GM21786 (cell line): ENCODE measurements at regions not wholly inside any gene's neighbourhood (a gene's known extent, or its start where the extent isn't known, plus 50 kb on each side); places are given as distances from the start of the nearest gene placed in this dataset.
"Not testable (repeated sequence)": the region's sequence is repeated elsewhere in the genome, so short reads cannot be mapped to it uniquely, and the experiment has no call there.

Experiments used
- ATAC-seq: cut with Tn5 transposase; IDR thresholded peaks from one replicate; pipeline ENCODE4 v1.9.1; 2021; ENCODE audit not compliant: unreplicated experiment

- no peak for ATAC-seq
These were observed 481.4 kb downstream of the NEBL start for GRCh38 chr10:20415684-20416083.

DNA sequence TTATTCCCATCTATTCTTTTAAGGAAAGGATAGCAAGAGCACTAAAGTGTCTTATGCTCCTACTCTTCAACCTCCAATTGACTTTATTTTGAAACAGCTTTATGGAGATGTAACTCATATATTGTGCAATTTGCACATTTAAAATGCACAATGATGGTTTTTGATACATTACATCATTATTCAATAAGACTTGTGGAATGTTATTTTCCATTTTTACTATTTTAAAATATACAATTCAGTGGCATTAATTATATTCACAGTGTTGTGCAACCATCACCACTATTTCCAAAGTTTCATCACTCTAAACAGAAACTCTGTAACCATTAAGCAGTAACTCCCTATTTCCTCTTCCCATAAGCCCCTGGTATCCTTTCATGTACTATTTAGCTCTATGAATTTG is 489.8 kb downstream of the NEBL start:
- no peak for ATAC-seq

GRCh38 chr10:20406281-20407104 is 490.6 kb downstream of the NEBL start:
- no peak for ATAC-seq

GRCh38 chr10:20405761-20406160 is 491.4 kb downstream of the NEBL start:
- ATAC-seq = no peak

- ATAC-seq = no peak
These were observed 492.1 kb downstream of the NEBL start for GRCh38 chr10:20405050-20405449.

DNA sequence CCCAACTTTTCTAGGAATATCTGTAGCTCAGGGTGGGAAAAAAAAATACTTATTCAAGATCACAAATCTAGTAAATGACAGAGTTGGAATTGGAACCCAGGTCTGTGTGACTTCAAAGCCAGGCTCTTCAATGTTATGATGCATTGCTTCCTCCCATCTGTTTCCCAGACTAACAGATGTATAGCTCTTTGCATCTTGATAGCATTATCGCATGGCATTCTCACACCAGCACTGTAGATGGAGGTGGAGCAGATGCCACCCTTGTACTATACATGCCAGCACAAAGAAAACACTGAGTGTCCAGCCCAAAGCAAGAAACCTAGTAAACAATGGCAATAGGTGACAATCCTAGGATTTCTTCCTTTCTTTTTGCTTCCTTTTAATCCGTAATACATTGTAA is 497.3 kb downstream of the NEBL start:
- no peak for ATAC-seq

DNA sequence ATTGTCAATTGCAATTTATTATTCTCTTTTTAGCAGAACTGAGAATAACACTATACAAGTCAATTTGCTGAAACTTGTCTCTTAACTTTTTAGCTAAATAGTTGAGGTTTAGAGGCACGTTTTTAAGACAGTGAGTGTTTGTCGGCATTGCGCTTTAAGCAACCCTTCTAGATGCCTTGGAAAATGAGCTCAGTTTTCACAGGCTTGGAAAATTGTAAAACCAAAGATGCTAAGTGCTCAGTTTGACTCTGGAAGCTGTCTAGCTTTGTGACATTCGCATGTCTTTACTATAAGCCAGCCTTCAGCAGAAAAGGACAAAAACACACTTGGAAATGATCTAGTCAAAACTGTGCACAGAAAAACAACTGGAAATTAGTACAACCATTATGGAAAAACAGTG is 500.4 kb downstream of the NEBL start:
- no peak for ATAC-seq

DNA sequence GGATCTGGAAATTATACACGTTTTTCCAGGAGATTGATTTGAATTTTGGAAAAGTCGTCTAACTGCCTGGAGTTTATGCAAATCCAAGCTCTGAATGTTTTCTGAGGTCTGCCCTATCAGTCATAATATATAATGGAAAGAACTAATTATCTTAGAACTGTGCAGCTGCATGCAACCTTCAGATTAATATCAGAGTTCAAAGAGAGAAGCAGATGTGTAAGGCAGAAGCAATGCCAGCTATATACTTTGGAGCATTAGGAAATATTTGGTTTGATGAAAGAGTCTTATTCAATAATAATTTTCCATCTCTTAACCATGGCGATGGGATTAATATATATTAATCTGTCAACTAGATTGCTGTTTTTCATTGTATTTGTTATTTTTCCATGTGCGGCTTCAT is 500.9 kb downstream of the NEBL start:
- ATAC-seq = no peak

DNA sequence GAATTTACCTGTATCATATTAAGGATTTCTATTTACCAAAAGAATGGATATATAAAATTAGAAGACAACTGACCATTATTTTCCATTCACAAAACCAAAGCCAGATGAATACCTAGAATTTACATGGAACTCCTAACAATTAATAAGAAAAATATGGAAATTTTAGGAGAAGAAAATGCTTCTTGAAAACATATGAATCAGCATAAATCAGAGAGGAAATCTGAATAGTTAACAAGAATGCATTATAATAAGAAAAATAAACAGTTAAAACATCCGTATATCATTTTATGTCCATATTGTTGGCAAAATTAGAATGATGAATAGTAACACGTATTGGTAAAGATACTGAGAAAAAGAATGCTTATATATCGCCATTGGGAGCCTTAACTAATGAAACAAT is 505.5 kb downstream of the NEBL start:
- no peak for ATAC-seq

DNA sequence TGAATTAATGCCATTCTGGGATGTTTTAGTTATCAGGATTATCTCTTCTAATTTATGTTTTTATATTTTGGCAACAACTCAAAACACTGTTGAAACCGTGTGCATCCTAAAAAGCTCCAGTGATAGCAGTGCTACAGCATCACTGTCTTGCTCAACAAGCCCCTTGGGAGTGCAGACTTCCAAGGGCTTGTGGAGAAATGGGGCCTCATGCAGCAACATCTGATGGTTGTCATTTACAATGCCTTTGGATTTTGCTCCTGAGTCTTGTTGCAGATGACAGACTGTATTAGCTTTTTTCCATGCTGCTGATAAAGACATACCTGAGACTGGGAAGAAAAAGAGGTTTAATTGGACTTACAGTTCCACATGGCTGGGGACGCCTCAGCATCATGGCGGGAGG is 515.4 kb downstream of the NEBL start:
- no peak for ATAC-seq

DNA sequence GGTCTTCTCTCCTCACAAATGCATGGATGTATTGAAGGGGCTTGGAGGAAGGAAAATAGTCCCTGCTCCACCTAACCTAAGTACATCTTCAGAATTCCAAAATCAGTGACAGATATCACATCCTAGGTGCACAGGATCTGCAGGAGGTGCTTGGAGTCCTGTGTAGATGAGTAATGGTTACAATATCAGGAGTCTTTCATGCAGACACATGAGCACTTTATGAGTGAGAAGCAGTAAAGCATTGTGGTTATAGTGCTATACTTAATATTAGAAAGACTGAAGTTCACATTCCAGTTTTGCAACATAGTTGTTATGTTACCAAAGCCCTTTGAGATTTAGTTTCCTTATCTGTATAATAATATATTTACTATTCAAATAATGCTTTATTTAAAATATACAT is 516.7 kb downstream of the NEBL start:
- no peak for ATAC-seq

GRCh38 chr10:20372748-20373147 is 524.4 kb downstream of the NEBL start:
- no peak for ATAC-seq

DNA sequence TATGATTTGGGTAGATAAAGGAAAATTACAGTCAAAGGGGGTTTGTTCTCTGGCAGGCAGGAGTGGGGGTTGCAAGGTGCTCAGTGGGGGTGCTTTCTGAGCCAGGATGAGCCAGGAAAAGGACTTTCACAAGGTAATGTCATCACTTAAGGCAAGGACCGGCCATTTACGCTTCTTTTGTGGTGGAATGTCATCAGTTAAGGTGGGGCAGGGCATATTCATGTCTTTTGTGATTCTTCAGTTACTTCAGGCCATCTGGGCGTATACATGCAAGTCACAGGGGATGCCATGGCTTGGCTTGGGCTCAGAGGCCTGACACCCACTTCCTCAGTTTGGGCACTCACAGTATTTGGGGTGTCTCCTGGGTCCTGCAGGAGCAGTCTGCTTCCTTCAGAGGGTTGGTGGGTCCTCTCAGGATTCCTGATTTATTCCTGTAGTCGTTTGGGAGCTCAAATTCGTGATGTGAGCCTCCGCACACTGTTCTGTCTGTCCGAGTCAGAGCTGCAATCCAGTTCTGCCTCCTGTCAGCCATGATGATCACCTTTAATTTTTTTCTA is 526.1 kb downstream of the NEBL start:
- ATAC-seq = not testable (repeated sequence)

- ATAC-seq = no peak
These were observed 527.0 kb downstream of the NEBL start for GRCh38 chr10:20369863-20370736.

GRCh38 chr10:20363684-20364083 is 533.4 kb downstream of the NEBL start:
- no peak for ATAC-seq

GRCh38 chr10:20355915-20356314 is 539.7 kb downstream of the PLXDC2 start:
- no peak for ATAC-seq

DNA sequence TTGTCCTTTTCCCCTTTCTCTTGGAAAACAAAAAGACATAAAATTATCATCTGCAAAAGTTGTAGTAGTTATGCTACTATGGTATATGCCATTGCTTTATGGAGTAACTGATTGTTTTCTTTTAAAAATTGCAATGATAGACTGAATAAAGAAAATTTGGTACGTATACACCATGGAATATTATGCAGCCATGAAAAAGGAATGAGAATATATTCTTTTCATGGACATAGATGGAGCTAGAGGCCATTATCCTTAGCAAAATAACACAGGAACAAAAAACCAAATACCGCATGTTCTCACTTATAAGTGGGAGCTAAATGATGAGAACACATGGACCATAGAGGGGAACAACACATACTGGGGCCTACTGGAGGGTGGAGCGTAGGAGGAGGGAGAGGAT is 538.8 kb downstream of the PLXDC2 start:
- ATAC-seq = no peak

GRCh38 chr10:20354166-20354565 is 537.9 kb downstream of the PLXDC2 start:
- no peak for ATAC-seq

DNA sequence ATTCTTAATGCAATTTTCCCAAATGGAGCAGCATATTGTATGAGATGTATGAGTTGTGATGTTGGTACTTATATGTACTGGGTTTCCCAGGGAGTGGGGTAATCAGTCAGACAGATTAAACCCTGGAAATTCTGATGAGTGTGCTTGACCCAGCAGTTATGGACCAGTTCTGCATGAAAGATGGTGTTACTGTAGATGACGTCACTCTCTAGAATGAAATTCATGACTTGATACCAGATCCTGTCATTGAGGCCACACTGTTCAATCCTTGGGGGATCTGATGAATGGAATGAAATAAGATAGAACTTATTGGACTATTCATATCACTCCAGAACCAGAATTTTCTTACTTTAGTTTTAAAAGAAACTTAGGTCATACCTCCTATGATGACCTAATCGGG is 534.3 kb downstream of the PLXDC2 start:
- no peak for ATAC-seq

DNA sequence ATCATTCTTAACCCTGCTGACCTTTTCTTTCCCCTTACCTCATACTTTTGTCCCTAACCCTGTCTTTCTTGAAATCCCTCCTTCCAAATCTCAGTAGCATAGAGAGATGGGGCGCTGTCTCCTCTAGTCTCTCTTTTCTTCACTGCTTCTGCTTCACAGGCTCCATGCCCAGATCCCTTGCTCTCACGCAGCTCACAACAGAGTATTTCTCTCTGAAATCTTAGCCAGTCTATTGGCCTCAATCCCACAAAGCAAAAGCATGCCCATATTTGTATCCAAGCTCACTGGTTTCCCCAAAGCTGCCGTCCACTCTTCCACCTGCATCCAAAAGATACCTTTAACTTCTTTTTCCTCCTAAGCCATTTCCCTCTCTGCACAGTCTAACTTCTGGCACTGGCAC is 526.8 kb downstream of the PLXDC2 start:
- ATAC-seq = no peak
